Lower lobe of right lung (tissue), 2 donors: ENCODE measurements at regions not wholly inside any gene's neighbourhood (a gene's known extent, or its start where the extent isn't known, plus 50 kb on each side); places are given as distances from the start of the nearest gene placed in this dataset.
"Not testable (repeated sequence)": the region's sequence is repeated elsewhere in the genome, so short reads cannot be mapped to it uniquely, and the experiment has no call there.

ENCODE experiments used
- ATAC-seq, 2 donors: fragments of 200-7000 bp; cut with Tn5 transposase; one replicate each; pipeline ENCODE4 v1.9.1; 2020 to 2022; ENCODE audit warnings: mild to moderate bottlenecking in 2 of 2, moderate library complexity in 2 of 2
- DNase-seq: peaks from one replicate; pipeline ENCODE4 v3.0.0-alpha.2; 2020
- H3K27ac ChIP-seq: fragments of 200-600 bp; one replicate; pipeline ENCODE4 v1.8.0; 2022
- H3K27me3 ChIP-seq: fragments of 200-600 bp; one replicate; pipeline ENCODE4 v1.8.0; 2022; ENCODE audit warnings: low read depth
- H3K36me3 ChIP-seq: fragments of 200-600 bp; one replicate; pipeline ENCODE4 v1.8.0; 2022; ENCODE audit warnings: mild to moderate bottlenecking
- H3K4me1 ChIP-seq: fragments of 200-600 bp; one replicate; pipeline ENCODE4 v1.8.0; 2022
- H3K4me3 ChIP-seq: fragments of 200-600 bp; one replicate; pipeline ENCODE4 v1.8.0; 2022; ENCODE audit warnings: mild to moderate bottlenecking
- H3K9me3 ChIP-seq: fragments of 200-600 bp; one replicate; pipeline ENCODE4 v1.8.0; 2022
- CTCF ChIP-seq: fragments of 200-600 bp; IDR thresholded peaks from one replicate; pipeline ENCODE4 v1.8.0; 2022; ENCODE audit warnings: antibody characterized with exemption, mild to moderate bottlenecking
- intact Hi-C: fragments of 100-400 bp; cut with DNase I; formaldehyde crosslinking; loops from one replicate; pipeline ENCODE4 v1.11.0; 2022
- donor health status: DM: no; HTN: yes; CAD: no; lungs with severe emphysema.

DNA sequence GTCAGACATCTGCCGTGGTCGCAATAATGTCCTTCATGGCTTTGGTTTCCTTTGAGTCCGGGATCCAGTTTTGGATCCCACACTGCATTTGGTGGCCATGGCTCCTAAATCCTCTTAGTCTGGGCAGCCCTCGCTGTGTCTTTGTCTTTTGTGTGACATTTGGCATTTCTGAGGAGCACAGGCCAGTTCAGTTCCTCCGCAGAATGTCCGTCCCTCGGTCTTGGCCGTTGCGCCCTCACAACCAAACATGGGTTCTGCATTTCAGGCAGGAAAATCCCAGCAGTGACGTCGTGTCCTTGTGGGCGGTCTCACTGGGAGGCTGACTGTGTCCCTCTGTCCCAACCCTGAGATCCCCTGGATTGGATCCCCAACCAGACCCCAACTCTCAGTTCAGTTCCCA, 172.9 kb upstream of the PPP1R26 start:
- intact Hi-C loops = no loop called here
- ATAC-seq = no peak
- H3K27me3 ChIP-seq = peaks cover 18% of the 10 kb centered on the region
- no peaks in the 10 kb centered on the region for H3K36me3 ChIP-seq
- DNase-seq = no peak
- H3K9me3 ChIP-seq = no peaks in the 10 kb centered on the region
- no peak overlapping the region for H3K4me3 ChIP-seq
- no peak for TF ChIP-seq CTCF
- H3K4me1 ChIP-seq = no peaks in the 10 kb centered on the region
- no peak overlapping the region for H3K27ac ChIP-seq

- ATAC-seq (no peak), DNase-seq (no peak)
- Histone ChIP-seq H3K9me3 (peaks cover 5% of the 10 kb centered on the region), H3K27ac (no peak overlapping the region), H3K4me3 (no peak overlapping the region), H3K36me3 (no peaks in the 10 kb centered on the region), H3K27me3 (peaks cover 12% of the 10 kb centered on the region), H3K4me1 (no peaks in the 10 kb centered on the region)
- intact Hi-C loops = no loop called here
- TF ChIP-seq CTCF = no peak
Observed at GRCh38 chr9:135307300-135307699, 172.3 kb upstream of the PPP1R26 start.

GRCh38 chr9:135307919-135308318, 171.7 kb upstream of the PPP1R26 start:
- H3K9me3 ChIP-seq, H3K27ac ChIP-seq, H3K36me3 ChIP-seq, intact Hi-C loops, H3K4me3 ChIP-seq, ATAC-seq, DNase-seq, H3K4me1 ChIP-seq, H3K27me3 ChIP-seq: not testable (repeated sequence)

- ATAC-seq = no peak
- Histone ChIP-seq H3K4me3 (no peak overlapping the region), H3K36me3 (no peaks in the 10 kb centered on the region), H3K27me3 (peaks cover 14% of the 10 kb centered on the region), H3K4me1 (no peaks in the 10 kb centered on the region), H3K9me3 (peaks cover 10% of the 10 kb centered on the region), H3K27ac (no peak overlapping the region)
- TF ChIP-seq CTCF = no peak
- no peak for DNase-seq
- intact Hi-C loops = no loop called here
Observed at GRCh38 chr9:135308821-135309762, 170.5 kb upstream of the PPP1R26 start.

- Histone ChIP-seq H3K9me3 (peaks cover 10% of the 10 kb centered on the region), H3K36me3 (no peaks in the 10 kb centered on the region), H3K4me3 (no peak overlapping the region), H3K27ac (no peak overlapping the region), H3K4me1 (no peaks in the 10 kb centered on the region), H3K27me3 (peaks cover 14% of the 10 kb centered on the region)
- no peak for DNase-seq
- intact Hi-C loops = no loop called here
- ATAC-seq = no peak
- TF ChIP-seq CTCF = no peak
Observed at GRCh38 chr9:135309763-135310125, 169.8 kb upstream of the PPP1R26 start.

- Histone ChIP-seq H3K4me1 (no peaks in the 10 kb centered on the region), H3K27ac (no peak overlapping the region), H3K4me3 (no peak overlapping the region), H3K27me3 (peaks cover 14% of the 10 kb centered on the region), H3K9me3 (peaks cover 10% of the 10 kb centered on the region), H3K36me3 (no peaks in the 10 kb centered on the region)
- intact Hi-C loops = no loop called here
- ATAC-seq = no peak
- TF ChIP-seq CTCF = no peak
- no peak for DNase-seq
Observed at GRCh38 chr9:135310134-135310533, 169.4 kb upstream of the PPP1R26 start.
